ENCODE measurements at regions not wholly inside any gene's neighbourhood (a gene's known extent, or its start where the extent isn't known, plus 50 kb on each side); places are given as distances from the start of the nearest gene placed in this dataset.
"Not testable (repeated sequence)": the region's sequence is repeated elsewhere in the genome, so short reads cannot be mapped to it uniquely, and the experiment has no call there.

DNA sequence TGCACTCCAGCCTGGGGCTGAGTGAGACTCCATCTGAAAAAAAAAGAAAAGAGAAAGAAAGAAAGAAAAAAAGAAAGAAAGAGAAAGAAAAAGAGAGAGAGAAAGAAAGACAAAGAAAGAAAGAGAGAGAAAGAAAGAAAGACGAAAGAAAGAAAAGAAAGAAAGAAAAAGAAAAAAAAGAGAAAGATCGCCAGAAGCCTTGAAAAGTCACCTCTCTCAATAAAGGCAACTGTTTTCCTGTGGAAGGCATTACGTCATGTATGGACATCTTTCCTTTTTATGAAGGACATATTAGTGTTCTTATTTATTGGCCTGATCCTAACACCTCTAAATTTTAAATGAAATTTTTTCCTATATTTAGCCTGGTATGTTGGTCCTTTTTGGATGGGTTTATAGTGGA lies 310.9 kb upstream of the FRG1 start:
- H3K4me3 ChIP-seq (ENCODE audit: low read depth, low read length) = not testable (repeated sequence)

DNA sequence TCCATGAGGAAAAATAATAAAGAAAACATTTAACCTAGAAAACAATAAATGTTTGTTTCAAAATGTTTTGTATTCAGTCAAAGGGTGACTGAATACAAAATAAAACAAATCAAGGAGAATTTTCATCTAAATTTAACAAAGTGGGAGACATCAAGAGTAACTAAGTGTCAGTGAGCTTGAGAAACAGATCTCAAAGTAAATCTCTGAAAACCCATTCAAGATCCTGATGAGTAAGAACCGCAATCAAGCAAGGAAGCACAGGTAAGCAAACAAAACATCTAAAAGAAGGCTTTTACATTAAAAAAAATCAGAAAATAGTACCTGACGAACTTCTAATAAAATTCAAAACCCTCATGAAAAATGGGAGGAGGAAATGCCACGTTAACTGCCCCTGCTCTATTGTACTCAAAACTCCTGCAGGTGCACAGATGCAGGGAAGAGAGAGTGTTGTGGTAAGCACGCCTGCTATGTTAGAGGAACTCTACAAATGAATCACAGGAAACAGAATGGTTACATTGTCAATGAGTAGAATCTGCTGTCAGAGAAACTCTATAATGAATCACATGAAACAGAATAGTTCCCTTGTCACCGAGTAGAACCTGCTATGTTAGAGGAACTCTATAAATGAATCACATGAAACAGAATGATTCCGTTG lies 309.6 kb upstream of the FRG1 start:
- H3K4me3 ChIP-seq (ENCODE audit: low read depth, low read length) = not testable (repeated sequence)

DNA sequence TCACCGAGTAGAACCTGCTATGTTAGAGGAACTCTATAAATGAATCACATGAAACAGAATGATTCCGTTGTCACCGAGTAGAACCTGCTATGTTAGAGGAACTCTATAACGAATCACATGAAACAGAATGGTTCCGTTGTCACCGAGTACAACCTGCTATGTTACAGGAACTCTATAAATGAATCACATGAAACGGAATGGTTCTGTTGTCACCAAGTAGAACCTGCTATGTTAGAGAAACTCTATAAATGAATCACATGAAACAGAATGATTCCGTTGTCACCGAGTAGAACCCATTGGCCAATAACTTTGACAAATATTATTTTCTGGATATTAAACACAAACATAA lies 309.1 kb upstream of the FRG1 start:
- H3K4me3 ChIP-seq (ENCODE audit: low read depth, low read length) = not testable (repeated sequence)

DNA sequence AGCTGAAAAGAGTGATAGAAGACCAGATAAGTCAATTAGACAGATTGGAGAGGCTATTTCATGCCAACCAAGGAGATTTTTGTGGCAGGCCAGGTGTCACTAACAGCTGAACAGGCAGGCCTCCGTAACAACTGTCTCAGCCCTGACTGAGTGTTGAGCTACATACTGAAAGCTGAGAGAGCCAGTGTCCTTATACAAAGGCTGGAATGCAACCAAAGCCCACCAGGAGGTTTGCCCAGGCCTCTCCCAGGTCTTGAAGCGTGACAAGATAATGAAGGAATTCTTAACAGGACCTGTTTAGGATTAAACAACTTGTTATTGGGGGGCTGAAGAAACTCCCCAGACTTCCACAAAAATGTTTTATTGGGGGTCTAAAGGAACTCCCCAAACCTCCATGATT lies 290.2 kb upstream of the FRG1 start:
- not testable (repeated sequence) for H3K4me3 ChIP-seq (ENCODE audit: low read depth, low read length)

DNA sequence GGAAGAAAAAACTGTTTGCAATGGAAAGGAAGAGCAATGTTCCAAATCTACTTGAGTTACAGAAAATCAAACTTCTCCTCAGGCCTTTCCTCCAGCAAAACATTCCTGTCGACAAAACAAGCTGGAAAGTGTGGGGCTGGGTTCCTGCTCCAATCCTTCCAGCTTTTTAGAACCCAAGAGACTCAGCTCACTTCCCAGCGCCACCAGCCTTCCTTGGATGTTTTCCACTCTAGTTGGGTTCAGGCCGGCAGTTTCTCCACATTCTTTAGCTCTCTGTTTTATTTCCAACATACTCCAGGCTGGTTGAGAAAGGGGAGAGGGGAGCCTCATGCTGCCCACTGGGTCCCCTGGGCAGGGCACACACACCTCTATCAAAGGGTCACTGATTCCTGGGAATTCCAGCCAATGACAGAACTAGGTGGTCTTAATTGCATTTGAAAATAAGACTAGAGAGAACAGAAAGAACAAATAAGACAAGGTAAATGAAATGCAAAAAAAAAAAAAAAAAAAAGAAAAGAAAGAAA lies 287.5 kb upstream of the FRG1 start:
- not testable (repeated sequence) for H3K4me3 ChIP-seq (ENCODE audit: low read depth, low read length)

DNA sequence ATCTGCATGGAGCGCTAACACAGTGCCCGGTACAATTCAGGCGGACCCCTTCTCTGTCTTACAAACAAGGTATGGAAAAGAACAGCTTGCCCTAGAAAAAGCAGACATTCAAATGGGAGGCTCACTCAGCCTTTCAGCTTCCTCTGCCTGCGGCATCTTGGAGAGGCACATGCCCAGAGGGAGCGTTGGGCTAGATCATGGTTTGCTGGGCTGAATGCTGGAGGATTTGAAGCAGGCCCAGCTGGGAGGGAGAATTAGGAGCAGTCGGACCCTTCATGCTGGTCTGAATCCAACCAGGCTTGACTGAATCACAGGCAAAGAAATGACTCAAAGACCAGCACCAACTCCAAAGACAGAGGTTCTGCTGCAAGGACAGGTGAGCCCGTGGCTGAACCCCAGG lies 286.7 kb upstream of the FRG1 start:
- H3K4me3 ChIP-seq (ENCODE audit: low read depth, low read length) = not testable (repeated sequence)

DNA sequence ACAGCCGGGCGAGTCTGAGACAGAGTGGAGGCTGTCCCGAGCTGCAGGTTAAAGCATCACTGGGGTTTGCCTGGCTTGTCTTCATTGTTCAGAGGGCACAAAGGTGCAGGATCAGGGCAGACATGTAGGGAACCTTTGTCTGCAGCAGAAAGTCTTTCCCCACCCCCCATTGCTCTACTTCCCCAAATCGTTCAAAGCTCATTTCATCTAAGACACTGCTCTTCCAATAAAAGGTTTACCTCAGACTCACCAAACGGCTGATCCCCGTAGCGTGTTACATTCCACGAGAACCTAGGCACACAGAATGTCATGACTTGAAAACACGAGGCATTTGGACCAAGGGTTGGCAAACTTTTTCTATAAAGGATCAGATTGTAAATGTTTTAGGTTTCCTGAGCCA lies 286.3 kb upstream of the FRG1 start:
- not testable (repeated sequence) for H3K4me3 ChIP-seq (ENCODE audit: low read depth, low read length)

DNA sequence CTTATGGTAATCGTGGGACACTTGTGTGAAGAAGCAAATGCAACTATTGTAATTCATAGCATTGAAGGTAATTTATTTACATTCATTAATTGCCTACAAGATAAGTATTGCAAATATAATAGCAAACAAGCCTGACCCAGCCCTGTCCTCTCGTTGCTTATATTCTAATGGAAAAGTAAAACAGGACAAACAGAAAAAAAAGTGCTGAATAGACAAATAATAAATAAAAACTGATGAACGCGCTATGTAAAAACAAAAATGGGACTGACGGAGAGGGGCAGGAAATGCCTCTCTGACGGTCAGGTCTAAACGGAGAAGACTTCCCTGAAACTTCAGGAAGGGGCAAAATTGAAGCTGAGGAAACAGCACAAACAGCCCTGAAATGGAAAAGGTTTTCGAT lies 284.9 kb upstream of the FRG1 start:
- H3K4me3 ChIP-seq (ENCODE audit: low read depth, low read length) = not testable (repeated sequence)

DNA sequence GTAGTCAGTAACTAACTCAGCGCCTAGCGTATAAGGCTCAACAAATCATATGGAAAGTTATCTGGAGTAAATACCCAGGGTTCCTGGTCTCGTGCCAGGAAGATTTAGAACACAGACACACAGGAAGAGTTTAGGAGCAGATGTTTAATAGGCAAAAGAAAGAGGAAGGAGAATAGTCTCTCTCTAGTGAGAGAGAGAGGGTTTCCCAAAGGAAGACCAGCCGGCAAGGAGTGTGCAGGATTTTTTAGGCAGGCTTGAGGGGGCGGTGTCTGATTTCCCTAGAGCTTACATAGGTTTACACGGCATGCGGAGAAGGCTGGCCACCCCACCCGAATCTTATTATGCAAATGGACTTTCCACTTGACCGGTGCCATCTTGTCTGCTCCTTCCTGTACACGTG lies 284.0 kb upstream of the FRG1 start:
- no peak overlapping the region for H3K4me3 ChIP-seq (ENCODE audit: low read depth, low read length)

DNA sequence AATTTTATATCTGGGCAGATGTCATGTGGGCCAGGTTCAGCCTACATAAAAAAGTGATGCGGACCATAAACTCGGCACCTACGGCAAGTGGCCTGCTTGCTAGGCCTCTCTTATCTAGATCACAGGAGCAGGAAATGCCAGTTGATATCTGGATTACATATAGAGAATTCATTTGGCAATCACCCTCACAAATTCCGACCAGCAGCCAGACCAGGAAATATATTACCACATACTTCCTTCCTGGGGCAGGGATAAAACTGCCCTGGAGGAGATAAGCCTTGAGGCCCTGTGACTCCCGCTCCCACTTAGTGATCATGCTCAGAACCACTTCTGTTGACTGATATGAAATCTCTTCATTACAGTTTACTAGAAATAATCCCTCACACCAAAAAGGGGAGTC lies 282.4 kb upstream of the FRG1 start:
- H3K4me3 ChIP-seq (ENCODE audit: low read depth, low read length) = not testable (repeated sequence)

DNA sequence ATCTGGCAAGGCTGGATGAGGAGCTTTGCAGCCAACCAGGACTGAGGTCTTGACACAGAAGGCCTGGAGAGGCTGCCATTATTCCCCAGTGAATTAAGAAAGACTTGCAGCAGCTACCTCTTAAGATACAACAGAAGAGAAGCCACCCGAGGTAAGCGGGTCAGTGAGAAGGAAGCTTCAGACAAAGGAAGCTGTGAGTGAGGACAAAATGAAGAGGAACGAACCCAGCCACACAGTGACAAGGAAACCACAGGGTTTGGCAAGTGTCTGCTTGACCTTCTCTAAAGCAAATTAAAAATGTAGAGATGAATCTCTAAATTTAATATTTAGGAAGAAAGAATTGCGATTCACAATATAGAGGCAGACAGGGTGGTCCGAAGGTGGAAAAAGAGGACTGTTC lies 281.8 kb upstream of the FRG1 start:
- not testable (repeated sequence) for H3K4me3 ChIP-seq (ENCODE audit: low read depth, low read length)

DNA sequence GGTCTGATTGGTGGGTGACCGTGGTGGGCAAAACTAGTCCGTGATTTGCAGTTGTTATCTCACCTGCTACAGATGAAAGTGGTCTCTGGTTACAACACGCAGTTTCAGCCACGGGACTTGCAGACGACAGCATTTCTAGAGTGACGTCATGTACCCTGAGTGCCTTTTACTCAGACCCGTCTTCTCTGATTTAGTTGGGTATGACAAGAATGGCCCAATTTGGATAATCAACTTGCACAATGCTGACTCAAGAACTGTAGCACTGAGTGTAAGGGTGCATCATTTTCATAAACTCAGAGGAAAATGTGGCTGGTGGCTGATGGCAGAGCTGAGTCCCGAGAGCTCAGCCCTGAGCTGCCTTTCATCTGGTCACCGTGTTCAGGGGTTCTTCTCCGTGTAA lies 281.4 kb upstream of the FRG1 start:
- H3K4me3 ChIP-seq (ENCODE audit: low read depth, low read length) = no peak overlapping the region

DNA sequence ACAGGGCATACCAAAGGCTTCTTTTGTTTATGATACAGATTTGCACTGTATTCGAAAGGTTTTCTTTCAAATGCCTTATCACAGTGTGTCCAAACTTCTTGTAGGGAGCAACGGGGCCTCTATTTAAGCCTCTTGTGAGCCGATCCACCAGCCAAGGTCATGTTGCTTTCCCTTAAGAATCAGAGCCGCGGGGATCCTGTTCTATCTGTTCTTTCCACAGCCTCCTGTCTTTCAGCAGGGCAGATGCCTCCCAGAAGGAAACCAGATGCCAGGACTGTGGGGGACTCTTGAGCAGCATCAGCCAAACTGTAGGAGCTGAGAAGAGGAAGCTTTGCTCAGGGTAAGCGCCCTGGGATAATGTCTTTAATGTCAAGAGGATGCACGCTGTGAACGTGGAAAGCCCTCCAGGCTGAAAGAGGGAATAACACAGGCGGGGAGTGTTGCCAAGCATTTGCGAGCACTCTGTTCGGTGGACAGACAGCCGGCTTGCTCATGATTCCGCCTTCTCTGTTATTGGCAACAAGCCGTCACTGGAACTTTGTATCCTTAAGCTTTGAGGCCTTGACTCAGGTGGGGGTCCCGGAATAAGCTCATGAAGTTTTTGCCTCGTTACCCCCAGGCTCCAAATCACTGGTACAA lies 279.8 kb upstream of the FRG1 start:
- no peak overlapping the region for H3K4me3 ChIP-seq (ENCODE audit: low read depth, low read length)

DNA sequence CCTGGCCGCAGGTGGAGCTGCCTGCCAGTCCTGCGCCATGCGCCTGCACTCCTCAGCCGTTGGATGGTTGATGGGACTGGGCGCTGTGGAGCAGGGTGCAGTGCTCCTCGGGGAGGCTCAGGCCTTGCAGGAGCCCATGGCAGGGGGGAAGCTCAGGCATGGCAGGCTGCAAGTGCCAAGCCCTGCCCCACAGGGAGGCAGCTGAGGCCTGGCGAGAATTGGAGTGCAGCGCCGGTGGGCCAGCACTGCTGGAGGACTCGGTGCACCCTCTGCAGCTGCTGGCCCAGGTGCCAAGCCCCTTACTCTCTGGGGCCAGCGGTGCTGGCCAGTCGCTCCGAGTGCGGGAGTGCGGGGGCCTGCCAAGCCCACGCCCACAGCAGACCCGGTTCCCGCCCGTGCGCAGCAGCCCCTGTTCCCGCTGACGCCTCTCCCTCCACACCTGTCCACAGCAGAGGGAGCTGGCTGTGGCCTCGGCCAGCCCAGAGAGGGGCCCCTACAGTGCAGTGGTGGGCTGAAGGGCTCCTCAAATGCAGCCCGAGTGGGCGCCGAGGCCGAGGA lies 275.9 kb upstream of the FRG1 start:
- no peak overlapping the region for H3K4me3 ChIP-seq (ENCODE audit: low read depth, low read length)

DNA sequence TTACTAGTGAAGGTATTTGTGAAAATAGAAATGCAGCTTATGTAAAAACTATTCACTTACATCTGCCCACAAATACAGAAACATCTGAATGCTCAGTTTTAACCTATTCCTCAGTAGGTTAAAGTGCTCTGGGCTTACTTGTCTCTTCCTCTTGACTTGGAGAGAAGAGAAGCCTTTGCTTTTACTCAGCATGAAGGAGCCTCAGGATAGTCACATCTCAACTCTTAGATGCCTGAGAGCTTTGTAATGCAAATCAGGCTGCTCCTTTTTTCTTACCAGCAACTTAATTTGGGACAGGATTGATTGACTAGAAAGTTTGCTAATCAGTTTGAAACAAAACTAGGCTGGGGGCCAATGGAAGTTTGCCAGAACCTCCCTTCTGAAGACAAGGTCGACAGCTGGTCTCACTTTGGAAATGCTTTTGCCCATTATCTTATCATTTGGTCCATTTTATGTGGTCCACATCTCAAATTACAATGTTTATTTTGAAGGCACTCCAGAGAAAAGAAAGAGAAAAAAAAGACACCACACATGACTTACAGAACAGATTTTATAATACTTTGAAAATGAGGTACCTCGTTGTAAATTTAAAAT lies 274.9 kb upstream of the FRG1 start:
- H3K4me3 ChIP-seq (ENCODE audit: low read depth, low read length) = not testable (repeated sequence)

DNA sequence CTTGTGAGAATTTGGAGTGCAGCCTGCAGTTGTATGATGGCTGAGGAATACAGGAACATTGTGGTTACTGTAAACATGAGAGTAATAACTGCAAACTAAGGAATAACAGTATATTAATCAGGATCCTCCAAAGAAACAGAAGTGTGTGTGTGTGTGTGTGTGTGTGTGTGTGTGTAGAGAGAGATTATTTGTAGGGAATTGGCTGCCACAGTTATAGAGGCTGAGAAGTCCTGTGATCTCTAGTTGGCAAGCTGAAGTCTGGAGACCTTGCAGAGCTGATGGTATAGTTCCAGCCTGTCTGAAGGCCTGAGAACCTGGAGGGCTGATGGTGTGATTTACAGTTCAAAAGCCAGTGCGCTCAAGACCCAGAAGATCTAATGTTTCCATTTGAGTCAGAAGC lies 273.3 kb upstream of the FRG1 start:
- not testable (repeated sequence) for H3K4me3 ChIP-seq (ENCODE audit: low read depth, low read length)

DNA sequence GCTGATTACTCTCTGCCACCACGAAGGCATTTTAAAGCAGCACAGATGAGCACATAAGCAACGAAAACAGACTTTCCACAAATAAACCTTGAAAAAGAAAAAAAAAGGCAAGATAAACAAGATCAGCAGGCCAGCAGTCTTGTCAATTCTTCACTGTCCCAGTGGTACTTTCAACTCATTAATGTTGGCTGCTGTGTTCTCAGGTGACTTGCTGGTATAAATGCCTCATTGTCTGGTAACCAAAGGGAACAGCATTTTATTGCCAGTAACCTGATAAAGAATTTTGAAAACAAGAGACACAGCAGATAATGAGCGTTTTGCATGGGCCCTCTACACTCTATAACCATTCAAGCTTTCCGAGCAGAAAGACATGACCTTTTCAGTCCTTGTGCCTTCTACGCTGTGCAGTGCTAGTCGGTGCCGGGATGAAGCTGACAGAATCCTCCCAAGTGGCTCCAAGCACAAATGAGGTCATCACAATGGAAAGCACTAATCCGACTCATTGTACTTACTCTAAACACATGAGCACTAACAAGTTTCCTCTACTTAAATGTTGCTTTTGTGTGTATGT lies 242.9 kb upstream of the FRG1 start:
- not testable (repeated sequence) for H3K4me3 ChIP-seq (ENCODE audit: low read depth, low read length)

DNA sequence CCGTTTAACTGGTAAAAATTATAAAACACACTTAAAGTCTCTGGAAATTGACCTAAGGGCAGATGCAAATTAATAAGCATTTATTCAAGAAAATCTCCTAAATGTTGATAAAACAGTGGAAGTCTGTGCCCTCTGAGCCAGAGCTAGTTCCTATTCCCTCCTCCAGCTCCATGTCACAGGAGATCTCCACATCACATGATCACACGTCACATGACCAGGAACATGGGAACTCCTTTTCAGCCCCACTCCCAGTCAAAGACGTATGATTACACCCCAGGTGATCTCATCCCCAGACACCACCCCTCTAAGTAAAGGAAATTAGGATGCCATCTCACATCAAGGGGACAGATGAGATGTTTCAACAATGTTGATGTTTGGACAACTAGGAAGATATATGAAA lies 237.7 kb upstream of the FRG1 start:
- H3K4me3 ChIP-seq (ENCODE audit: low read depth, low read length) = not testable (repeated sequence)

DNA sequence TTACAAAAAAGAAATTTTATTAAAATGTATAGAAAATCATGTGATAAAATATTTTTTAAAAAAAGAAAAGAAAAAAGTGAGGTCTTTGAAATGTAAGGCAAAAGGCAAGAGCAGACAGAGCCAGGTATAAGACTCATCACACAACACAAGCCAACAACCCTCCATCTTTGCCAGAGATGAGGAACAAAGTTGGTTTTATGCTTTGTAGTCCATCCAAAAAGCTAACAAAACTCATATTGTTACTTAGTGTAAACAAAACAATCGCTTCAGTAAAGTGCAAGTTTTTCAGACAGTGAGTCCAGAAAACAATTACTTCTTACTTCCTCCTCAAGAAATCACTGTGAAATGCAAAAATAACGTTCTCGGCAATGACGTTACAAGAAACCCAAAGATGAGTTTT lies 233.9 kb upstream of the FRG1 start:
- H3K4me3 ChIP-seq (ENCODE audit: low read depth, low read length) = not testable (repeated sequence)

DNA sequence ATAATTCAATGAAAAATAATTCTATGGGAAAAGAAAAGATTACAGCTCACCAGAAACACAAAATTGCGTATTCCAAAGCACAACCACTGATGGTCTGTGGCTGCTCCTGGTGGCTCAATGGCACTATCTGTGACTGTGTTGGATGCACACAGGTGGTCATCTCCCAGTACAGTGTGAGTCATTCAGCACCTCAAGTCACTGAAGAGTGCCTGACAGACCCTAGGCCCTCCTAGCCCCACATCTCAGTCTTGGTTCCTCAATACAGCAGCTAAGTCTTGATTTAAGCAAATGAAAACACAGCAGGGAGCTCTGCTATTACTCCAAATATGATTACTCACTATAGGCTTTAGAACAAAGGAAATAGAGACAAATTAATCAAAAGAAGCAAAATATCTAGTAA lies 233.4 kb upstream of the FRG1 start:
- H3K4me3 ChIP-seq (ENCODE audit: low read depth, low read length) = not testable (repeated sequence)

DNA sequence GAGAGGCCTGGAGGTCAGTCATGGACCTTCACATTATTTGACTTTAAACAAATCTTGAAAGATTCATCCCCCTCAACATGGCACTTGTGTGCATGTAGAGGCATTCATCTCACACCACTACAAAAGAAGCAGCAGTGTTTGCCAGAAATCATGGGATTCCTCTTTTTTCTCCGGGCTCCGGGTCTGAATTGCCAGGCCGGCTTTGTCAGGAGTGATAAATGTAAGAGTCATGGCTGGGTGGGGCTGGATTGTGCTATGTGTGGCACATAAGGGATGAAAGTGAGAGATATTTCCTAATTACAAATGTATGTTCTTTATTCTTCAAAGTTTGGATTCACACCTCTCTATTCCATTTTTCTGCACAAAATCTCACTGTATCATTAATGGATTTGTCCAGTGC lies 228.7 kb upstream of the FRG1 start:
- not testable (repeated sequence) for H3K4me3 ChIP-seq (ENCODE audit: low read depth, low read length)

All from iPS-11a (cell line).